ENCODE measurements at regions not wholly inside any gene's neighbourhood (a gene's known extent, or its start where the extent isn't known, plus 50 kb on each side); places are given as distances from the start of the nearest gene placed in this dataset.

GRCh38 chr6:99111590-99111989, 163.8 kb upstream of the FBXL4 start:
- H3K4me3 ChIP-seq (ENCODE audit: low read depth, low read length), result no peak overlapping the region
- H3K27me3 ChIP-seq (ENCODE audit: control insufficient read depth, insufficient read depth, low read length), result no peaks in the 10 kb centered on the region
- TF ChIP-seq, protein P1, sequence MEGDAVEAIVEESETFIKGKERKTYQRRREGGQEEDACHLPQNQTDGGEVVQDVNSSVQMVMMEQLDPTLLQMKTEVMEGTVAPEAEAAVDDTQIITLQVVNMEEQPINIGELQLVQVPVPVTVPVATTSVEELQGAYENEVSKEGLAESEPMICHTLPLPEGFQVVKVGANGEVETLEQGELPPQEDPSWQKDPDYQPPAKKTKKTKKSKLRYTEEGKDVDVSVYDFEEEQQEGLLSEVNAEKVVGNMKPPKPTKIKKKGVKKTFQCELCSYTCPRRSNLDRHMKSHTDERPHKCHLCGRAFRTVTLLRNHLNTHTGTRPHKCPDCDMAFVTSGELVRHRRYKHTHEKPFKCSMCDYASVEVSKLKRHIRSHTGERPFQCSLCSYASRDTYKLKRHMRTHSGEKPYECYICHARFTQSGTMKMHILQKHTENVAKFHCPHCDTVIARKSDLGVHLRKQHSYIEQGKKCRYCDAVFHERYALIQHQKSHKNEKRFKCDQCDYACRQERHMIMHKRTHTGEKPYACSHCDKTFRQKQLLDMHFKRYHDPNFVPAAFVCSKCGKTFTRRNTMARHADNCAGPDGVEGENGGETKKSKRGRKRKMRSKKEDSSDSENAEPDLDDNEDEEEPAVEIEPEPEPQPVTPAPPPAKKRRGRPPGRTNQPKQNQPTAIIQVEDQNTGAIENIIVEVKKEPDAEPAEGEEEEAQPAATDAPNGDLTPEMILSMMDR (IDR thresholded peaks at IDR 0.05; ENCODE audit: insufficient read depth, low read length, severe bottlenecking), result no peak
- FAIRE-seq (no peak), DNase-seq (ENCODE audit: low read depth) (no peak)
- no peaks in the 10 kb centered on the region for H3K36me3 ChIP-seq (ENCODE audit: control insufficient read depth, insufficient read depth, low read length)

DNA sequence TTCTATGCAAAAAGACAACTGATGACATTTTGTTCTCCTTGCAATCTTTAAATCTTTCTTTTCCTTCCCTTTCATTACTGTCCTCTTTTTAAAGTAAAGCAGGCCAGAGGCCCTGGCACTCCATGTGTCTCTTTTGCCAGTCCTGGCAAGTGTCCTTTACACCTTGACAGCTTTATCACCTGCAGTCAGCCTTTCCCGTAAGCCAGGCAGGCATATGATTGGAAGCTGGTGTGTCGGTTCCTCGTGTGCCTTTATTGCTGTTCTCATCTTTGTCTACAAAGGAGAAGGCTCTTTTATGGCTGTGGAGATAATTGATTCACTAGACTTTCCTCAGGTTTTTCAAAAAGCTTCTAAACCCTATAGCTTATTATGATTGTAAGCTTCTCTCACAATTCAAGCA, 162.3 kb upstream of the FBXL4 start:
- DNase-seq (ENCODE audit: low read depth) (no peak), FAIRE-seq (no peak)
- TF ChIP-seq, protein P1 (IDR thresholded peaks at IDR 0.05; ENCODE audit: insufficient read depth, low read length, severe bottlenecking), result no peak
- H3K27me3 ChIP-seq (ENCODE audit: control insufficient read depth, insufficient read depth, low read length), result no peaks in the 10 kb centered on the region
- H3K36me3 ChIP-seq (ENCODE audit: control insufficient read depth, insufficient read depth, low read length), result no peaks in the 10 kb centered on the region
- H3K4me3 ChIP-seq (ENCODE audit: low read depth, low read length), result no peak overlapping the region

- TF ChIP-seq, protein P1 (IDR thresholded peaks at IDR 0.05; ENCODE audit: insufficient read depth, low read length, severe bottlenecking), result no peak
- no peaks in the 10 kb centered on the region for H3K27me3 ChIP-seq (ENCODE audit: control insufficient read depth, insufficient read depth, low read length)
- H3K4me3 ChIP-seq (ENCODE audit: low read depth, low read length), result no peak overlapping the region
- no peaks in the 10 kb centered on the region for H3K36me3 ChIP-seq (ENCODE audit: control insufficient read depth, insufficient read depth, low read length)
- FAIRE-seq (no peak), DNase-seq (ENCODE audit: low read depth) (no peak)
Measured at GRCh38 chr6:99104218-99104617, 156.5 kb upstream of the FBXL4 start.

GRCh38 chr6:99099243-99099642, 151.5 kb upstream of the FBXL4 start:
- FAIRE-seq (no peak), DNase-seq (ENCODE audit: low read depth) (peak; percentile 21)
- H3K27me3 ChIP-seq (ENCODE audit: control insufficient read depth, insufficient read depth, low read length), result no peaks in the 10 kb centered on the region
- TF ChIP-seq, protein P1 (IDR thresholded peaks at IDR 0.05; ENCODE audit: insufficient read depth, low read length, severe bottlenecking), result no peak
- H3K4me3 ChIP-seq (ENCODE audit: low read depth, low read length), result no peak overlapping the region
- H3K36me3 ChIP-seq (ENCODE audit: control insufficient read depth, insufficient read depth, low read length), result no peaks in the 10 kb centered on the region

GRCh38 chr6:99096170-99096569, 148.4 kb upstream of the FBXL4 start:
- FAIRE-seq (no peak), DNase-seq (ENCODE audit: low read depth) (no peak)
- TF ChIP-seq, protein P1 (IDR thresholded peaks at IDR 0.05; ENCODE audit: insufficient read depth, low read length, severe bottlenecking), result no peak
- Histone ChIP-seq H3K4me3 (ENCODE audit: low read depth, low read length) (no peak overlapping the region), H3K36me3 (ENCODE audit: control insufficient read depth, insufficient read depth, low read length) (no peaks in the 10 kb centered on the region), H3K27me3 (ENCODE audit: control insufficient read depth, insufficient read depth, low read length) (no peaks in the 10 kb centered on the region)

- Histone ChIP-seq H3K36me3 (ENCODE audit: control insufficient read depth, insufficient read depth, low read length) (no peaks in the 10 kb centered on the region), H3K27me3 (ENCODE audit: control insufficient read depth, insufficient read depth, low read length) (no peaks in the 10 kb centered on the region), H3K4me3 (ENCODE audit: low read depth, low read length) (no peak overlapping the region)
- FAIRE-seq (peak; percentile 72), DNase-seq (ENCODE audit: low read depth) (no peak)
- TF ChIP-seq, protein P1 (IDR thresholded peaks at IDR 0.05; ENCODE audit: insufficient read depth, low read length, severe bottlenecking), result no peak
Measured at GRCh38 chr6:99093456-99094190, 145.9 kb upstream of the FBXL4 start.
